Testis (tissue), 2 donors: ENCODE measurements at regions not wholly inside any gene's neighbourhood (a gene's known extent, or its start where the extent isn't known, plus 50 kb on each side); places are given as distances from the start of the nearest gene placed in this dataset.

ENCODE experiments used
- POLR2A ChIP-seq: fragments of 450-650 bp; IDR thresholded peaks from one replicate; pipeline ENCODE4 v1.6.1; 2017; ENCODE audit warnings: antibody characterized with exemption, mild to moderate bottlenecking, moderate library complexity
- TF ChIP-seq, protein P1 (sequence below), 3 experiments: fragments of 450-650 bp in 2 of 3; fragments of 200-600 bp in 1 of 3; sonication (generic) in 1 of 3; IDR thresholded peaks; one replicate each; pipeline ENCODE4 v1.5.1; 2016 to 2019; ENCODE audit warnings: antibody characterized with exemption in 3 of 3, mild to moderate bottlenecking in 2 of 3, moderate library complexity in 1 of 3

- TF ChIP-seq POLR2A: no peak
- TF ChIP-seq, protein P1, sequence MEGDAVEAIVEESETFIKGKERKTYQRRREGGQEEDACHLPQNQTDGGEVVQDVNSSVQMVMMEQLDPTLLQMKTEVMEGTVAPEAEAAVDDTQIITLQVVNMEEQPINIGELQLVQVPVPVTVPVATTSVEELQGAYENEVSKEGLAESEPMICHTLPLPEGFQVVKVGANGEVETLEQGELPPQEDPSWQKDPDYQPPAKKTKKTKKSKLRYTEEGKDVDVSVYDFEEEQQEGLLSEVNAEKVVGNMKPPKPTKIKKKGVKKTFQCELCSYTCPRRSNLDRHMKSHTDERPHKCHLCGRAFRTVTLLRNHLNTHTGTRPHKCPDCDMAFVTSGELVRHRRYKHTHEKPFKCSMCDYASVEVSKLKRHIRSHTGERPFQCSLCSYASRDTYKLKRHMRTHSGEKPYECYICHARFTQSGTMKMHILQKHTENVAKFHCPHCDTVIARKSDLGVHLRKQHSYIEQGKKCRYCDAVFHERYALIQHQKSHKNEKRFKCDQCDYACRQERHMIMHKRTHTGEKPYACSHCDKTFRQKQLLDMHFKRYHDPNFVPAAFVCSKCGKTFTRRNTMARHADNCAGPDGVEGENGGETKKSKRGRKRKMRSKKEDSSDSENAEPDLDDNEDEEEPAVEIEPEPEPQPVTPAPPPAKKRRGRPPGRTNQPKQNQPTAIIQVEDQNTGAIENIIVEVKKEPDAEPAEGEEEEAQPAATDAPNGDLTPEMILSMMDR (IDR thresholded peaks at IDR 0.05): no peak
These were observed 306.0 kb upstream of the HS3ST5 start for GRCh38 chr6:114648847-114649246.
